ENCODE measurements at regions not wholly inside any gene's neighbourhood (a gene's known extent, or its start where the extent isn't known, plus 50 kb on each side); places are given as distances from the start of the nearest gene placed in this dataset.
A peak's percentile ranks its signal among the peaks of the same experiment; 100 is the strongest.

DNA sequence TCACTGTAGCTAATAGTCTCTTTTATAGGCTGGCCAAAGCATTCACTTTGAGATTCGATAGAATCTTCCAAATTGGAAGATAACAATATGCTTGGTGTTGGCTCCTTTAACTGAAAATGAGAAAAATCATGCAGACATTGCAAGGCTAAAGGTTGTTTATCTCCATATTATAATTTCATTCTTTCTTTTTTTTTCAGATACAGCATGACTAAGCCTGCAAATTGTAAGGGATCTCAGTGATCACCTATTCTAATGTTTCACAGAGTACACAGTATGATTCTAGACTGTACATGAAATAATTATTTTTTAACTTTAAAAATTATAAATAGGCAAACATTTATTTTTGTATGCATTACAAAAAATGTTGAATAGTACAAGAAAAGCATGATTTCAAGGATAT lies 451.7 kb upstream of the DDI1 start:
- H3K4me1 ChIP-seq (ENCODE audit: control insufficient read depth, insufficient read depth, low read length), result peaks cover 3% of the 10 kb centered on the region
- H3K9ac ChIP-seq (ENCODE audit: low read length), result no peak overlapping the region
- no peaks in the 10 kb centered on the region for H3K9me3 ChIP-seq (ENCODE audit: control insufficient read depth, low read length)
- H3K36me3 ChIP-seq (ENCODE audit: control insufficient read depth, insufficient read depth, low read length, severe bottlenecking), result peaks cover 3% of the 10 kb centered on the region
- H3K4me3 ChIP-seq (ENCODE audit: low read length), result no peak overlapping the region
- DNase-seq (ENCODE audit: low read depth), result no peak
- no peaks in the 10 kb centered on the region for H3K27me3 ChIP-seq (replicated peaks; ENCODE audit: control insufficient read depth, insufficient read depth, low read length)

DNA sequence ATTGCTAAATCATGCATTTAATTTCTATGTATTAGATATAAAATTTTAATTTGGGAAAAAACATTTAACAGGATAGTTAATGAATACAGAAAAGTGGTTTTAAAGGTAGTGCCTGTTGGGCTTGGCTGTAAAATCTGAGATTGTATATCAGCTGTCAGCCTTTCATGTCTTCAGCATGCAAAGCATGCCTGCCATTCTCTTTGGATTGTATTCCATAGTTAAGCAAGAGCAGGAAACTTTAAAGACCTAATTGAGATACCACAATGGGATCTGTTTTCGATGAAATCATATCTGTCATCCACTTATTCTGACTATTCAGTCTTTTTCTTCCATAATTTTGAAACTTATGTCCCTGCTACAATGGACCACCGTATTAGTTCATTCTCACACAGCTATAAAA lies 451.0 kb upstream of the DDI1 start:
- peak; percentile 9 for DNase-seq (ENCODE audit: low read depth)
- Histone ChIP-seq H3K4me3 (ENCODE audit: low read length) (no peak overlapping the region), H3K27me3 (replicated peaks; ENCODE audit: control insufficient read depth, insufficient read depth, low read length) (no peaks in the 10 kb centered on the region), H3K4me1 (ENCODE audit: control insufficient read depth, insufficient read depth, low read length) (peaks cover 3% of the 10 kb centered on the region), H3K9me3 (ENCODE audit: control insufficient read depth, low read length) (no peaks in the 10 kb centered on the region), H3K36me3 (ENCODE audit: control insufficient read depth, insufficient read depth, low read length, severe bottlenecking) (peaks cover 3% of the 10 kb centered on the region), H3K9ac (ENCODE audit: low read length) (no peak overlapping the region)

DNA sequence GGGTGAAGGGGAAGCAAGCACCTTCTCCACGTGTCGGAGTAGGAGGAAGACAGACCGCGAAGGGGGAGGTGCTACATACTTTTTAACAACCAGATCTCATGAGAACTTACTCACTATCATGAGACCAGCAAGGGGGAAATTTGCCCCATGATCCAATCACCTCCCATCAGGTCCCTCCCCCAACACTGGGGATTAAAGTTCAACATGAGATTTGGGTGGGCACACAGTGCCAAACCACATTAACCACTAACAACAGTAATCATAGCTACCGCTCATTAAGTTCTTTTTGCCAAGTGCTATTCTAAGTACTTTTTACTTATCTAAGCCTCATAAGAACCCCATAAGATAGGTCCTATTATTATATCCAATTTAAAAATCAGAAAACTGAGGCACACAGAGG lies 450.5 kb upstream of the DDI1 start:
- peaks cover 3% of the 10 kb centered on the region for H3K36me3 ChIP-seq (ENCODE audit: control insufficient read depth, insufficient read depth, low read length, severe bottlenecking)
- no peak overlapping the region for H3K9ac ChIP-seq (ENCODE audit: low read length)
- no peak for DNase-seq (ENCODE audit: low read depth)

GRCh38 chr11:103586756-103587155 lies 449.7 kb upstream of the DDI1 start:
- no peak overlapping the region for H3K9ac ChIP-seq (ENCODE audit: low read length)
- no peaks in the 10 kb centered on the region for H3K9me3 ChIP-seq (ENCODE audit: control insufficient read depth, low read length)
- H3K4me3 ChIP-seq (ENCODE audit: low read length), result no peak overlapping the region
- H3K27me3 ChIP-seq (replicated peaks; ENCODE audit: control insufficient read depth, insufficient read depth, low read length), result no peaks in the 10 kb centered on the region
- peaks cover 3% of the 10 kb centered on the region for H3K36me3 ChIP-seq (ENCODE audit: control insufficient read depth, insufficient read depth, low read length, severe bottlenecking)
- DNase-seq (ENCODE audit: low read depth), result peak; percentile 64
- peaks cover 3% of the 10 kb centered on the region for H3K4me1 ChIP-seq (ENCODE audit: control insufficient read depth, insufficient read depth, low read length)

More for the DNA sequence above, 450.5 kb upstream of the DDI1 start:
- no peak overlapping the region for H3K4me3 ChIP-seq (ENCODE audit: low read length)
- peaks cover 3% of the 10 kb centered on the region for H3K4me1 ChIP-seq (ENCODE audit: control insufficient read depth, insufficient read depth, low read length)
- H3K9me3 ChIP-seq (ENCODE audit: control insufficient read depth, low read length), result no peaks in the 10 kb centered on the region
- no peaks in the 10 kb centered on the region for H3K27me3 ChIP-seq (replicated peaks; ENCODE audit: control insufficient read depth, insufficient read depth, low read length)

DNA sequence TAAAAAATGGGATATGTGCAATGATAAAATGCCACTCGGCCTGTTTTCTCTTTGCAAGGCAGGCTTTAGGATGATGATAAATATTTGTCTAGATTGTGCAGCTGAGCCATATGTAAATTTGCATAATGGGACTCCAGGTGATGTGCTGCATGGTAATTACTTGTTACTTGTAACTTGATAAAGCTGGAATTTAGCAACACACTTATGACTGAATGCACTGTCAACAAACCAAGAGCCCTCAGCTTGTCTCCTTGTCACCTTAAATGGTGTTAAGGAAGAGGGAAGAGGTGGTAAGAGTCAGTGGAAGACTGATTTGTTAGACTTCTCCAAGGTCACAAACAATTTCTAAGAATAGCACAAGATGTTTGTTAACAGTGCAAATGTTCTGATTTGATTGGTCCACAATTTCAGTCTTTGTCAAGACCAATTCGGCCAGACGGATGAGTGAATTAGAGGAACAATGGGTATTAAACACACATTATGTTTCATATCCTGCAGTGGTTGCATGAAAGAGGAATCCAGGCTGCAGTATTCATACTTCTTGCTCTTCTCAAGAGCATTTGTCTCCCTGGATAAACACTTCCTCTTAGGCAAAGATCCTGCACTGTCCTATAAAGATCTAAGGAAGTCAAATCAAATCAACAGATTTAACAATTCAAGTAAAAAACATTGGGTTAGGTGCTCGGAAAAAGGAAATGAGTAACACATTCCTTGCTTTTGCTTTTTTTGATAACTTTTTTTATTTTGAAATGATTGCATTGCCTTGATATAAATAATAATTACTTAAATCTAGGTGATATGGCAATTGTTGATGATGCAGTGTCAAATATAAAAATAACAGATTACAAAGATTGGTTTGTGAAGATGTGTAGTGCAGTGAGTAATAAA lies 448.3 kb upstream of the DDI1 start:
- no peak overlapping the region for H3K4me3 ChIP-seq (ENCODE audit: low read length)
- H3K27me3 ChIP-seq (replicated peaks; ENCODE audit: control insufficient read depth, insufficient read depth, low read length), result no peaks in the 10 kb centered on the region

DNA sequence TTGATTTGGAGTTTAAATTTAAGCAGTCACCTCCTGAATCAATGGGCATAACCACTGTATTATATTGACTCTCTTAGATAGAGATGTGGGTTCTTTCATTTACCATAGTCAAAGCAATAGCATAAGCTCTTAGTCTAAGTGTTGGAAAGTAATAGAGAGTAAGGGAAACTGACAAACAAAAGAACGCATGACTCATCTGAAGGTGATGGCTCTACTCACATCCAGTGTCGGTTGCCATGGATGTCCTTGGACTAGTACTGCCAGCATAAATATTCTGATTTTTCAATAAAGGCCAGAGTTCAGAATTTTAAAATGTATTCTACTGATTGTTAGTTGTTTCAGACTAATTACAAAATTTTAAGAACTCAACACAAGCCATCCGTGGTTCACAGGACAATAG lies 444.9 kb upstream of the DDI1 start:
- H3K4me3 ChIP-seq (ENCODE audit: low read length), result no peak overlapping the region
- H3K4me1 ChIP-seq (ENCODE audit: control insufficient read depth, insufficient read depth, low read length), result no peaks in the 10 kb centered on the region
- DNase-seq (ENCODE audit: low read depth), result no peak
- peaks cover 9% of the 10 kb centered on the region for H3K9me3 ChIP-seq (ENCODE audit: control insufficient read depth, low read length)
- no peak overlapping the region for H3K9ac ChIP-seq (ENCODE audit: low read length)
- H3K27me3 ChIP-seq (replicated peaks; ENCODE audit: control insufficient read depth, insufficient read depth, low read length), result no peaks in the 10 kb centered on the region
- H3K36me3 ChIP-seq (ENCODE audit: control insufficient read depth, insufficient read depth, low read length, severe bottlenecking), result peaks cover 22% of the 10 kb centered on the region

More for the DNA sequence above, 448.3 kb upstream of the DDI1 start:
- no peak overlapping the region for H3K9ac ChIP-seq (ENCODE audit: low read length)
- no peaks in the 10 kb centered on the region for H3K9me3 ChIP-seq (ENCODE audit: control insufficient read depth, low read length)
- no peaks in the 10 kb centered on the region for H3K4me1 ChIP-seq (ENCODE audit: control insufficient read depth, insufficient read depth, low read length)
- peaks cover 7% of the 10 kb centered on the region for H3K36me3 ChIP-seq (ENCODE audit: control insufficient read depth, insufficient read depth, low read length, severe bottlenecking)
- DNase-seq (ENCODE audit: low read depth), result no peak

DNA sequence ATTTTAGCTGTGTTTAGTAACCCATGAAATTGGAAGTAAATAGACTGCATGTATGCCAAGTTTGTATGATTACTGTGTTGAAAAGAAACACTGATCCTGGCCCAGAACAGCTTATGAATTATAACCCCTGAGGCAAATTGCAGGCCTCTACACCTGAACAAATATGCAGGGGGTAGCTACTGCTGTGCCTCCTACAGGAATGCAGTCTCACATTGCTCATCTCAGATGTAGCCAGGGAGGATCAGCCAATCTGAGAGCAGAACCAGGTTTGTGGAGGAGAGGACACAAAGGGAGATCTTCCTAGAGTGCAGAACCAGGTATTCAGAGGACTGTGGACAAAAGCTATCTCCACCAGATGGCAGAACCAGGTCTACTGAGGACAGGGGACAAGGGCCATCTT lies 442.2 kb upstream of the DDI1 start:
- no peak overlapping the region for H3K9ac ChIP-seq (ENCODE audit: low read length)
- no peaks in the 10 kb centered on the region for H3K4me1 ChIP-seq (ENCODE audit: control insufficient read depth, insufficient read depth, low read length)
- peaks cover 19% of the 10 kb centered on the region for H3K36me3 ChIP-seq (ENCODE audit: control insufficient read depth, insufficient read depth, low read length, severe bottlenecking)
- H3K9me3 ChIP-seq (ENCODE audit: control insufficient read depth, low read length), result peaks cover 9% of the 10 kb centered on the region
- H3K4me3 ChIP-seq (ENCODE audit: low read length), result no peak overlapping the region
- H3K27me3 ChIP-seq (replicated peaks; ENCODE audit: control insufficient read depth, insufficient read depth, low read length), result no peaks in the 10 kb centered on the region
- DNase-seq (ENCODE audit: low read depth), result no peak

DNA sequence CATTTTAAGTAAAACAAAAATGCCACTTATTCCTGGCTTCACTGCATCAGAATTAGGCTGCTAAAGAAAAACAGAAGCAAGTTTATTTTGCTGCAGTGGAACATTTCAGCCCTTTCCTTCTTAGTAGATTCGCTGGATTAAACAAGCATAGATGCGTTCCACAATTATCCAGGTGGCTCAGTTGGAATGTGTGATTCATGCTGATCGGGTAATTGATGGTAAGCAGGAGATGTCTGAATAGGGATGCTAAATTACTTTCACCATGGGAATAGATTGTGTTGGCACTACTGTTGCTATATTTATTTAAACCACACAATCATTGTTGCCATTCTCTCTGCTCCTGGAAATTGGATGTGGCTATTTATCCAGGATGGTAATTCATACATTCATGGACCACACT lies 440.1 kb upstream of the DDI1 start:
- no peaks in the 10 kb centered on the region for H3K4me1 ChIP-seq (ENCODE audit: control insufficient read depth, insufficient read depth, low read length)
- H3K9ac ChIP-seq (ENCODE audit: low read length), result no peak overlapping the region
- H3K36me3 ChIP-seq (ENCODE audit: control insufficient read depth, insufficient read depth, low read length, severe bottlenecking), result peaks cover 19% of the 10 kb centered on the region
- DNase-seq (ENCODE audit: low read depth), result no peak
- H3K4me3 ChIP-seq (ENCODE audit: low read length), result no peak overlapping the region
- peaks cover 9% of the 10 kb centered on the region for H3K9me3 ChIP-seq (ENCODE audit: control insufficient read depth, low read length)
- H3K27me3 ChIP-seq (replicated peaks; ENCODE audit: control insufficient read depth, insufficient read depth, low read length), result no peaks in the 10 kb centered on the region

DNA sequence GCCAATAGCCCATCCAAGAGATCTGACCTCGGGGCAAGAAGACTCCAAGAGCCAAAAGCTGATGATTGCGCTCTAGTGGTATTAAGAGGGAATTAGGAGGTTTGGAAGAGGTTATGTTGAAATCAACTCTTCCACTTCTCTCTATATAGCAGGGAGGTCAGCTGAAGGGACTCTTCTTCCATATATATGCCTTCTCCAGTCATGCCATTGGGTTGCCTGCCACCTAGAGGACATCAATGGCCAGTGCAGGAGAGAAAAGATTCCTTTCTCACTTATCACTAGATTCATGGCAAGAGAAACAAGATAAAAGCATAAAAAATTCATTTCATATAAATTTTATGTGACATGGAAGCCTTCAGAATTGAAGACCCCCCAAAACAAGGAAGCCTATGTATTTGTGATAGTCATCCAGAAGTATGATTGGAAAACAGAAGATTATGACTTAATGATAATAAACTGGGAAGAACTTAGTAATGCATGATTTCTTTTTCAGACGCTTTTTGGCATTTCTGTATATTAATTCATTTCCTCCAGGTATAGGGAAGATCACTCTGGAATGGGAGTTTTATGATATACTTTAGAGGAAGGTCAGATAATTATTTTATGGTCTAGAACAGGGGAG lies 435.1 kb upstream of the DDI1 start:
- Histone ChIP-seq H3K27me3 (replicated peaks; ENCODE audit: control insufficient read depth, insufficient read depth, low read length) (no peaks in the 10 kb centered on the region), H3K4me3 (ENCODE audit: low read length) (no peak overlapping the region), H3K4me1 (ENCODE audit: control insufficient read depth, insufficient read depth, low read length) (peaks cover 8% of the 10 kb centered on the region), H3K36me3 (ENCODE audit: control insufficient read depth, insufficient read depth, low read length, severe bottlenecking) (no peaks in the 10 kb centered on the region), H3K9ac (ENCODE audit: low read length) (peak overlapping the region; percentile 6), H3K9me3 (ENCODE audit: control insufficient read depth, low read length) (no peaks in the 10 kb centered on the region)
- peak; percentile 86 for DNase-seq (ENCODE audit: low read depth)

- no peaks in the 10 kb centered on the region for H3K27me3 ChIP-seq (replicated peaks; ENCODE audit: control insufficient read depth, insufficient read depth, low read length)
- DNase-seq (ENCODE audit: low read depth), result no peak
- H3K4me3 ChIP-seq (ENCODE audit: low read length), result no peak overlapping the region
- H3K36me3 ChIP-seq (ENCODE audit: control insufficient read depth, insufficient read depth, low read length, severe bottlenecking), result no peaks in the 10 kb centered on the region
- H3K9ac ChIP-seq (ENCODE audit: low read length), result no peak overlapping the region
- no peaks in the 10 kb centered on the region for H3K9me3 ChIP-seq (ENCODE audit: control insufficient read depth, low read length)
- peaks cover 8% of the 10 kb centered on the region for H3K4me1 ChIP-seq (ENCODE audit: control insufficient read depth, insufficient read depth, low read length)
Measured at GRCh38 chr11:103602840-103603239, 433.6 kb upstream of the DDI1 start.

DNA sequence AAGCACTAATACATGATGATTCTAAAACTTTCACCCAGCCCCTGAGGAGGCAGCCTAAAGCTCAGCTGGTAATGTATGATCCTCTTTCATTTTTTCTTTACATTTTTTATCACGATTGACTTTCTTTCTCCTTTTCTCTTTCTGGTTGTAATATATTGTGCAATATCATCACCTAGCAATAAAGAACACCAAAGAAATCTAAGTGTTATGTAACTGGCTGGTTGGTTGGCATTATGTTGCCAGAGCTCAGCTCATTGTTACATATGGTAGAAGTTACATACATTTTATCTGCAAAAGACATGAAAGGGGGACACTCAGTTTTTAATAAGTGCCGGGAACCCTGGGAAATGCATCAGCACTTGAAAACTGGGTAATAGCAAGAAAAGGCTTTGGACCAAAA lies 432.1 kb upstream of the DDI1 start:
- H3K9ac ChIP-seq (ENCODE audit: low read length), result no peak overlapping the region
- H3K4me1 ChIP-seq (ENCODE audit: control insufficient read depth, insufficient read depth, low read length), result peaks cover 21% of the 10 kb centered on the region
- DNase-seq (ENCODE audit: low read depth), result no peak
- no peak overlapping the region for H3K4me3 ChIP-seq (ENCODE audit: low read length)
- H3K27me3 ChIP-seq (replicated peaks; ENCODE audit: control insufficient read depth, insufficient read depth, low read length), result no peaks in the 10 kb centered on the region
- H3K36me3 ChIP-seq (ENCODE audit: control insufficient read depth, insufficient read depth, low read length, severe bottlenecking), result no peaks in the 10 kb centered on the region
- no peaks in the 10 kb centered on the region for H3K9me3 ChIP-seq (ENCODE audit: control insufficient read depth, low read length)

Data from adipocyte (in vitro differentiated cells).